HG03066 (cell line): ENCODE measurements at regions not wholly inside any gene's neighbourhood (a gene's known extent, or its start where the extent isn't known, plus 50 kb on each side); places are given as distances from the start of the nearest gene placed in this dataset.

Source experiments
- ATAC-seq: cut with Tn5 transposase; IDR thresholded peaks from one replicate; pipeline ENCODE4 v1.9.1; 2021; ENCODE audit warnings: low read depth; ENCODE audit not compliant: unreplicated experiment

- no peak for ATAC-seq
These were observed 1087.6 kb upstream of the PIK3C3 start for GRCh38 chr18:40867459-40867858.

- ATAC-seq: no peak
These were observed 1088.1 kb upstream of the PIK3C3 start for GRCh38 chr18:40866968-40867367.

GRCh38 chr18:40866013-40866645 lies 1088.9 kb upstream of the PIK3C3 start:
- no peak for ATAC-seq

GRCh38 chr18:40864846-40865245 lies 1090.2 kb upstream of the PIK3C3 start:
- ATAC-seq: no peak

GRCh38 chr18:40863801-40864200 lies 1091.2 kb upstream of the PIK3C3 start:
- no peak for ATAC-seq

GRCh38 chr18:40860189-40860588 lies 1094.8 kb upstream of the PIK3C3 start:
- ATAC-seq: no peak

- ATAC-seq: no peak
These were observed 1099.4 kb upstream of the PIK3C3 start for GRCh38 chr18:40855661-40856060.

- no peak for ATAC-seq
These were observed 1102.6 kb upstream of the PIK3C3 start for GRCh38 chr18:40852406-40852805.

- ATAC-seq: no peak
These were observed 1104.0 kb upstream of the PIK3C3 start for GRCh38 chr18:40851014-40851429.

- no peak for ATAC-seq
These were observed 1105.1 kb upstream of the PIK3C3 start for GRCh38 chr18:40849886-40850285.

GRCh38 chr18:40841467-40841866 lies 1113.6 kb upstream of the PIK3C3 start:
- ATAC-seq: no peak

GRCh38 chr18:40841063-40841462 lies 1114.0 kb upstream of the PIK3C3 start:
- no peak for ATAC-seq

GRCh38 chr18:40832362-40832761 lies 1122.7 kb upstream of the PIK3C3 start:
- no peak for ATAC-seq

- ATAC-seq: no peak
These were observed 1130.7 kb upstream of the PIK3C3 start for GRCh38 chr18:40824291-40824690.

GRCh38 chr18:40821596-40822243 lies 1133.3 kb upstream of the PIK3C3 start:
- ATAC-seq: no peak

- ATAC-seq: no peak
These were observed 1142.0 kb upstream of the PIK3C3 start for GRCh38 chr18:40812981-40813515.

GRCh38 chr18:40810372-40810771 lies 1144.7 kb upstream of the PIK3C3 start:
- no peak for ATAC-seq

- ATAC-seq: no peak
These were observed 1165.7 kb upstream of the PIK3C3 start for GRCh38 chr18:40789286-40789685.

- ATAC-seq: no peak
These were observed 1172.4 kb upstream of the PIK3C3 start for GRCh38 chr18:40782453-40783130.

GRCh38 chr18:40769786-40770185 lies 1185.2 kb upstream of the PIK3C3 start:
- ATAC-seq: no peak

GRCh38 chr18:40760251-40760650 lies 1194.8 kb upstream of the PIK3C3 start:
- no peak for ATAC-seq

- ATAC-seq: no peak
These were observed 1200.6 kb upstream of the PIK3C3 start for GRCh38 chr18:40754477-40754876.
